AG04449 (cell line): ENCODE measurements at regions not wholly inside any gene's neighbourhood (a gene's known extent, or its start where the extent isn't known, plus 50 kb on each side); places are given as distances from the start of the nearest gene placed in this dataset.

ENCODE experiments used
- CTCF ChIA-PET: fragments of 350-600 bp; formaldehyde crosslinking; extraction: SDS; loops from one replicate; lab custom pipeline; 2021; ENCODE audit warnings: antibody characterized with exemption; lab: Yijun Ruan, JAX
- POLR2A ChIA-PET: fragments of 400-600, 350-600 bp; formaldehyde crosslinking; extraction: SDS; loops from one replicate; lab custom pipeline; 2020; ENCODE audit warnings: antibody characterized with exemption, inconsistent platforms; lab: Yijun Ruan, JAX
- DNase-seq: peaks from one replicate; pipeline ENCODE4 v3.0.0-alpha.2; 2010; ENCODE audit warnings: low read depth, low spot score
- H3K4me3 ChIP-seq: 2 replicates; pipeline ENCODE4 v1.5.1; 2011; ENCODE audit warnings: low read depth, mild to moderate bottlenecking, control low read depth, low read length
- CTCF ChIP-seq: IDR thresholded peaks from one replicate; pipeline ENCODE4 v1.5.1; 2011; ENCODE audit warnings: mild to moderate bottlenecking, moderate library complexity, low read length, control low read depth, inconsistent platforms; ENCODE audit not compliant: insufficient read depth; ENCODE audit errors: missing control alignments

GRCh38 chr2:228657807-228658402, 476.4 kb upstream of the SPHKAP start:
- no peak overlapping the region for H3K4me3 ChIP-seq
- POLR2A ChIA-PET: no interaction called here
- DNase-seq: no peak
- CTCF ChIA-PET: interaction anchor here (0.6 to 4.7 kb wide), 8 partner anchors 10 to 768 kb away, joined by 3 to 43 read pairs (median 4); no protein-coding TSS in a partner anchor
- TF ChIP-seq CTCF: peak; percentile 32

- DNase-seq: no peak
- ChIA-PET CTCF (interaction anchor here (0.7 kb wide), 1 partner anchor 42 kb away, joined by 3 read pairs; no protein-coding TSS in a partner anchor), POLR2A (no interaction called here)
- TF ChIP-seq CTCF: no peak
- no peak overlapping the region for H3K4me3 ChIP-seq
Observed at GRCh38 chr2:228655331-228655730, 473.8 kb upstream of the SPHKAP start.

GRCh38 chr2:228654707-228655106, 473.2 kb upstream of the SPHKAP start:
- no peak overlapping the region for H3K4me3 ChIP-seq
- CTCF ChIA-PET: interaction anchor here (0.7 kb wide), 1 partner anchor 42 kb away, joined by 3 read pairs; no protein-coding TSS in a partner anchor
- DNase-seq: no peak
- POLR2A ChIA-PET: no interaction called here
- no peak for TF ChIP-seq CTCF

GRCh38 chr2:228653884-228654283, 472.4 kb upstream of the SPHKAP start:
- CTCF ChIA-PET: interaction anchor here (1.0 to 1.3 kb wide), 3 partner anchors 15 to 764 kb away, joined by 3 to 4 read pairs (median 3); no protein-coding TSS in a partner anchor

GRCh38 chr2:228652366-228652765, 470.9 kb upstream of the SPHKAP start:
- H3K4me3 ChIP-seq: no peak overlapping the region
- CTCF ChIA-PET: no interaction called here
- no peak for TF ChIP-seq CTCF
- POLR2A ChIA-PET: no interaction called here
- DNase-seq: no peak

More at GRCh38 chr2:228653884-228654283, 472.4 kb upstream of the SPHKAP start:
- TF ChIP-seq CTCF: no peak
- POLR2A ChIA-PET: no interaction called here
- no peak for DNase-seq
- no peak overlapping the region for H3K4me3 ChIP-seq

GRCh38 chr2:228649876-228650275, 468.4 kb upstream of the SPHKAP start:
- DNase-seq: no peak
- TF ChIP-seq CTCF: no peak
- ChIA-PET POLR2A (no interaction called here), CTCF (no interaction called here)
- no peak overlapping the region for H3K4me3 ChIP-seq
